ENCODE measurements at regions not wholly inside any gene's neighbourhood (a gene's known extent, or its start where the extent isn't known, plus 50 kb on each side); places are given as distances from the start of the nearest gene placed in this dataset.
A peak's percentile ranks its signal among the peaks of the same experiment; 100 is the strongest.

DNA sequence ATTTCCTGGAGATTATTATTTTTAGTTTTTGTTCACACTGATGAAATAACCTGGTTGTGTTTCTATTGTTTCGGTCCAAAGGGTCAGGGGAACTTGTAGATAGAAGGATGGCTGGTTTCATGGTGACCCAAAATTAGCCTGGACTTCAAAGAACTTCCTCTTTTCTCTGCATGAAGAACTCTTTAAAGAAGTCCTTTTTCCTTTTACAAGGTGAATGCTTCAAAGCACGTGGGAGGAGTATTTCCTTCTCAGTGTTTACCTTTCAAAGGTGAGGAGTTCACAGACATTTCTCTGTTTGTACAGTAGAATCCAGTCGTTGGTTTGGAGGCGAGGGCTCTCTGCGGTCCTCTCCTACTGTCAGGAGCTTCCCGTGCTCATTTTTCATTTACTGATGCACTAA is 561.7 kb downstream of the GATA3 start:
- no peak overlapping the region for H3K4me3 ChIP-seq (ENCODE audit: low read depth, low read length)
- no peak overlapping the region for H3K27ac ChIP-seq (ENCODE audit: low read depth, low read length)
- H3K27me3 ChIP-seq (ENCODE audit: control insufficient read depth, insufficient read depth, low read length): no peaks in the 10 kb centered on the region
- no CpG with 5 or more reads among the region's 6 CpGs for whole genome bisulfite sequencing (ENCODE audit: insufficient coverage)
- no peaks in the 10 kb centered on the region for H3K4me1 ChIP-seq (ENCODE audit: control insufficient read depth, insufficient read depth, low read length)
- H3K9me3 ChIP-seq (ENCODE audit: control insufficient read depth, insufficient read depth, low read length): no peaks in the 10 kb centered on the region
- no peak for DNase-seq (ENCODE audit: low read depth in 4 of 6, low spot score in 6 of 6)
- no peaks in the 10 kb centered on the region for H3K36me3 ChIP-seq (ENCODE audit: control insufficient read depth, insufficient read depth, low read length)

DNA sequence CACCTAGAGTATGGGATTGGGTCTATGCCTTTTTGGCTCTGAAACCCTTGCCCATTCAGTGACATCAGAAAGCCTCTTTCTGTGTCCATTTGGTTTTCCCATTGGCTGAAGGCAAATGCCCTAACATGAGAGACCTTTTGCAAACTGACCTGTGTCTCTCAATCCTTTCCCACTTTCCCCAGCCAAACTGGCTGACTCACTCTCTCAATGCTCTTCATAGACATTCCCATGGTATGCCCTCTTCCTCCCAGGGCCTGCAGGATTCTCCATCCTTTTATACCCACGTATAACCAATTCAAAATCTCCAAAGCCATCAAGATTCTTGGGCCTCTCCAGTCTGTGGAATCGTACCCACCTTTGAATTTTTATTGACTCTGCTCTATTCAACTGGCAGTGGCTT is 563.3 kb downstream of the GATA3 start:
- Histone ChIP-seq H3K27me3 (ENCODE audit: control insufficient read depth, insufficient read depth, low read length) (no peaks in the 10 kb centered on the region), H3K36me3 (ENCODE audit: control insufficient read depth, insufficient read depth, low read length) (no peaks in the 10 kb centered on the region), H3K4me1 (ENCODE audit: control insufficient read depth, insufficient read depth, low read length) (no peaks in the 10 kb centered on the region), H3K4me3 (ENCODE audit: low read depth, low read length) (no peak overlapping the region), H3K9me3 (ENCODE audit: control insufficient read depth, insufficient read depth, low read length) (no peaks in the 10 kb centered on the region), H3K27ac (ENCODE audit: low read depth, low read length) (no peak overlapping the region)
- WGBS (ENCODE audit: insufficient coverage): 100% methylated on average over 1 of the region's 2 CpGs
- DNase-seq (ENCODE audit: low read depth in 4 of 6, low spot score in 6 of 6): no peak

DNA sequence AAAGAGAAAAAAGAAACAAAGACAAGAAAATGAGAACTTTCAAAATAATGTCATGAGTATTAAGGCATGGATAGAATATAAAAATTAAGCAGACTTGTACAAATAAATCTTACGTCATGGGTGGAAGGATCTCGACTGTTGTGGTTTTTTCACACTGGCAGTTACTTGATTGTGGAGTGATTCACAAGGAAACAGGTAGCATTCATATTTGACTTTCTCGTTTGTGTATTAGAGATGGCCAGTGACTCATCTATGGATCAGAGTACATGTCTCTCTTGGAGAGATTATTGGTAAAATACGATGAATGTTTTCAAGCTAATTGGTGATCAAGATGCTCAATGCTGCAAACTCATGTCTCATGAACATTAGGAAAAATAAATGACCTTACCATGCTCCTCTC is 564.3 kb downstream of the GATA3 start:
- no peak for DNase-seq (ENCODE audit: low read depth in 4 of 6, low spot score in 6 of 6)
- no peaks in the 10 kb centered on the region for H3K4me1 ChIP-seq (ENCODE audit: control insufficient read depth, insufficient read depth, low read length)
- 100% methylated on average over 3 of the region's 4 CpGs for WGBS (ENCODE audit: insufficient coverage)
- no peak overlapping the region for H3K27ac ChIP-seq (ENCODE audit: low read depth, low read length)
- no peaks in the 10 kb centered on the region for H3K36me3 ChIP-seq (ENCODE audit: control insufficient read depth, insufficient read depth, low read length)
- H3K27me3 ChIP-seq (ENCODE audit: control insufficient read depth, insufficient read depth, low read length): no peaks in the 10 kb centered on the region
- H3K4me3 ChIP-seq (ENCODE audit: low read depth, low read length): no peak overlapping the region
- no peaks in the 10 kb centered on the region for H3K9me3 ChIP-seq (ENCODE audit: control insufficient read depth, insufficient read depth, low read length)

DNA sequence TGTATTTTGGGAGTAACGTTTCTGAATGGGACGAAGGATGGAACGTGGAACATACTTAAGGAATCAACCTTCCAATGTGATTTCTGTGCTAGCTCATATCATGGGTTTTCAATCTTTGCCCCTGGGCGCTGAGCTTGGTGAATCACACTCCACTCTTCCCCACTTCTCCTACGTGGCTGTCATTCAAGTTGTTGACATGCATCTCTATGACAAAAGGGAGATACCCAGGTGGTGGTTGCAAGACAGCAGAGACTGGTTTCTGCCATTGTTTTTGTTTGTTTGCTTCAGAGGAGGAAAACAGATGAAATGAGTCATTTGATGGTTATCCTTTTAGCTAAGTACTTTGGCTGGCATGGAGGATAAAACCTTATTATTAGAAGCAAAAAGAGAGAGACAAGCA is 573.9 kb downstream of the GATA3 start:
- Histone ChIP-seq H3K9me3 (ENCODE audit: control insufficient read depth, insufficient read depth, low read length) (no peaks in the 10 kb centered on the region), H3K4me3 (ENCODE audit: low read depth, low read length) (no peak overlapping the region), H3K27me3 (ENCODE audit: control insufficient read depth, insufficient read depth, low read length) (no peaks in the 10 kb centered on the region), H3K36me3 (ENCODE audit: control insufficient read depth, insufficient read depth, low read length) (no peaks in the 10 kb centered on the region), H3K27ac (ENCODE audit: low read depth, low read length) (no peak overlapping the region), H3K4me1 (ENCODE audit: control insufficient read depth, insufficient read depth, low read length) (no peaks in the 10 kb centered on the region)
- no CpG with 5 or more reads among the region's 5 CpGs for WGBS (ENCODE audit: insufficient coverage)
- no peak for DNase-seq (ENCODE audit: low read depth in 4 of 6, low spot score in 6 of 6)

DNA sequence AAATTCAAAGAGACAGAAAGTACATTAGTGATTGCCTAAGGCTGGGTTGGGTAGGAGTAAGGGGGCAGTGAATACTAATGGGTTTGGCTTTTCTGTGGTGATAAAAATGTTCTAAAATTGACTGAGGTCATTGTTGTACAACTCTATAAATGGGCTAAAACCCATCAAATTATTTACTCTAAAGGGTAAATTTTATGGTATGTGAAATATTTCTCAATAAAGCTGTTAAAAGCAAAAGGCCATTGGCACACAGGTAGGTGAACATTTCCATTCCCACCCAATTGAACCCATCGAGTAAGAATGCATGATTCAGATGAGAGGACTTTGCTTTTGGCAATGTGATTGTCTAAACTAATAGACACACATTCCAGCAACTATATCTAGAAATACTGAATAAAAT is 579.4 kb downstream of the GATA3 start:
- no peak for DNase-seq (ENCODE audit: low read depth in 4 of 6, low spot score in 6 of 6)
- Histone ChIP-seq H3K27me3 (ENCODE audit: control insufficient read depth, insufficient read depth, low read length) (no peaks in the 10 kb centered on the region), H3K4me3 (ENCODE audit: low read depth, low read length) (no peak overlapping the region), H3K36me3 (ENCODE audit: control insufficient read depth, insufficient read depth, low read length) (no peaks in the 10 kb centered on the region), H3K9me3 (ENCODE audit: control insufficient read depth, insufficient read depth, low read length) (no peaks in the 10 kb centered on the region), H3K27ac (ENCODE audit: low read depth, low read length) (no peak overlapping the region), H3K4me1 (ENCODE audit: control insufficient read depth, insufficient read depth, low read length) (no peaks in the 10 kb centered on the region)
- no CpG with 5 or more reads among the region's 1 CpG for WGBS (ENCODE audit: insufficient coverage)

DNA sequence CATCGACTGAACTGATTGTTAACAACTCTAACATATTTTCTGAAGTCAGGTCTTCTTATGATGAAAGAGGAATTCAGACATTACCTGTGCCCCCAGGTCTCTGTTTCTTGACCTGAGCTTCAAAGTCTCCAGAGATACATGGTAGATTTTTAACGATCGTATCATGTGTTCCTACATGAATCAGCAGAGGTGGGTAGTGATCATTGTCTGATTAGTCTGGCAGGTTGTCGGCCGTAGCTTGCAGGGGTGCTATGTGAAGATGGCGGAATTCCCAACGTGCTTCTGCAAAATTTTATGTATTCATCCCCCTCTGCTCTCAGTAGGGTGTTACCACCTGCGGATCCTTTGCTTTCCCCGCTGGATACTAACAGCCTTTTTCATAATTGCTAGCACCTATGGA is 581.9 kb downstream of the GATA3 start:
- H3K36me3 ChIP-seq (ENCODE audit: control insufficient read depth, insufficient read depth, low read length): no peaks in the 10 kb centered on the region
- H3K27ac ChIP-seq (ENCODE audit: low read depth, low read length): no peak overlapping the region
- H3K4me1 ChIP-seq (ENCODE audit: control insufficient read depth, insufficient read depth, low read length): no peaks in the 10 kb centered on the region
- H3K4me3 ChIP-seq (ENCODE audit: low read depth, low read length): no peak overlapping the region
- H3K9me3 ChIP-seq (ENCODE audit: control insufficient read depth, insufficient read depth, low read length): no peaks in the 10 kb centered on the region
- WGBS (ENCODE audit: insufficient coverage): 90% methylated on average over 2 of the region's 9 CpGs
- no peaks in the 10 kb centered on the region for H3K27me3 ChIP-seq (ENCODE audit: control insufficient read depth, insufficient read depth, low read length)
- DNase-seq (ENCODE audit: low read depth in 4 of 6, low spot score in 6 of 6): no peak

DNA sequence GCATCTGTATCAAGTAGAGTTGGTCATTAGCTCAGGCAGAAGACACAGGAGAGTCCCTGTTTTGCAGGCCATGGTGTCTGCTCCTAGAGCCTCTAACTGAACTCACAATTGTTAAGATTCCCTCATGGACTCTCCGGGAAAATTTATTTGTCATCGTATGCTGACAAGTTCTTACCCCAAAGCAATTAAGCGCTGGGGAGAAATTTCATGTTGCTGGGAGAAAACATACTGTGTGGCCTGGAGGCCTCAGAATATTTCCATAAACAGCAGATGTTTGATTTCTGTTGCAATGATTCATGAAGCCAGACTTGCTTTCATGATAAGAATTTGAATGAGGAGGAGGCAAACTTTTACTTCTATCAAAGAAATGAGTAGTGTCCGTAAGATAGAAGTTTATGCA is 583.2 kb downstream of the GATA3 start:
- Histone ChIP-seq H3K4me3 (ENCODE audit: low read depth, low read length) (no peak overlapping the region), H3K27me3 (ENCODE audit: control insufficient read depth, insufficient read depth, low read length) (no peaks in the 10 kb centered on the region), H3K9me3 (ENCODE audit: control insufficient read depth, insufficient read depth, low read length) (no peaks in the 10 kb centered on the region), H3K36me3 (ENCODE audit: control insufficient read depth, insufficient read depth, low read length) (no peaks in the 10 kb centered on the region), H3K4me1 (ENCODE audit: control insufficient read depth, insufficient read depth, low read length) (no peaks in the 10 kb centered on the region), H3K27ac (ENCODE audit: low read depth, low read length) (no peak overlapping the region)
- DNase-seq (ENCODE audit: low read depth in 4 of 6, low spot score in 6 of 6): peak in 2 of 6 donors; percentile 2 to 15
- 92% methylated on average over 2 of the region's 4 CpGs for WGBS (ENCODE audit: insufficient coverage)

DNA sequence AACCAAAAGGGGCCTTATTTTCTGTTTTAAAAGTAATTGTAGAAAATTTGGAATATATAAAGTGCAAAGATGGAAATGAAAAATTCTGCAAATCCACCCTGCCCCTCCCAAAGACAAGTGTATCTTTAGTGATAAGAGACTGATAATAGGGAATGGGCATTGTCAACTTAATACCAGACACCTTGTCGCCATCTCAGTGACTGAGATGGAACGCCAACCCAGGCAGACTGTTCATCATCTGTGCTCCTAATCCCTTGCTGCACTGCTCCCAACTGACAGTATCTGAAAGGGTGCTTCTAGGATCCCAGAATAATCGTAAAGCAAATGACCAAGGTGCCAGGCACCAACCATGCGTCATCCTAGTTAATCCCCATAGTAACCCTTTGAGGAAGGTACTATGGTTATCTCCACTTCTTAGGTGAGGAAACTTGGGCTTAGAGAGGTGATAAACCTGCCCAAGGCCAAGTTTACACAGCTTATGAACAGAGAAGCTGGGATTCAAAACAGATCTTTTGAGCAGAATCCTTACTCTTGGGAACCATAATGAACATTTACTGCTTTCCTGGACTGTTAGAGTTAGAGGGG is 583.7 kb downstream of the GATA3 start:
- H3K27ac ChIP-seq (ENCODE audit: low read depth, low read length): no peak overlapping the region
- 100% methylated on average over 2 of the region's 4 CpGs for WGBS (ENCODE audit: insufficient coverage)
- DNase-seq (ENCODE audit: low read depth in 4 of 6, low spot score in 6 of 6): no peak

DNA sequence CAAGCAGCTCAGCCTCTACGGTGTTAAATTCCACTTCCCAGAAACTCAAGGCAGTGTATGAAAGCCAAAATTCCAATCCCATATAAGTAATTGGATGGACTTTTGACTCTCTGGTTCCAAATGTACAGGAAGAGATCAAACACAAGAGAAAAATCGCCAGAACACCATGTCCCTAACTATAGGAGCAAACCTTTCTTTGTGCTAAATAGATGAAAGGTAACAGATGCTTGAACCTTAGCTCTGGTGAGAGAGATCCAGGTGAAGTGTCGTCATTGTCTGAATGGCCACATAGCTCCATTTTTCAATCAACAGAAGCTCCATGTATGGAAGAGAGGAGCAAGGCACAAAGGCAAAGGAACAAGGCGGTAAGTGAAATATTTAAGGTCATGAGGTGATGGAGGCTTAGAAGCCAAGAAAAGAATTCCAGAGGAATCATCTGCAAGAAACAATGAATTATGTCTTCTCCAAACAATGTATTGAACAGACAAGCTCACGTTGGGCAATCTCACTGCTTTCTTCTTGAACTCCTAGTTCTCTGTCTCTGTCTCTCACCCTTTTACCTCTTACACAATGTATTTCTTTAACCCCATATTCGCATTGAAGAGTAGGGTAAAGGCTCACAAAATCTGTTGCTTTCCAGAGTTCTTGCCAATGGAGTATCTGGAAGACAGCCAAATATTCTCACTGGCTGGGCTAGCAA is 585.1 kb downstream of the GATA3 start:
- peak in 1 of 6 donors; percentile 8 for DNase-seq (ENCODE audit: low read depth in 4 of 6, low spot score in 6 of 6)
- Histone ChIP-seq H3K4me1 (ENCODE audit: control insufficient read depth, insufficient read depth, low read length) (no peaks in the 10 kb centered on the region), H3K27me3 (ENCODE audit: control insufficient read depth, insufficient read depth, low read length) (no peaks in the 10 kb centered on the region), H3K9me3 (ENCODE audit: control insufficient read depth, insufficient read depth, low read length) (no peaks in the 10 kb centered on the region), H3K36me3 (ENCODE audit: control insufficient read depth, insufficient read depth, low read length) (no peaks in the 10 kb centered on the region), H3K27ac (ENCODE audit: low read depth, low read length) (no peak overlapping the region), H3K4me3 (ENCODE audit: low read depth, low read length) (no peak overlapping the region)
- WGBS (ENCODE audit: insufficient coverage): 71% methylated on average over 2 of the region's 6 CpGs

More for the DNA sequence above, 583.7 kb downstream of the GATA3 start:
- Histone ChIP-seq H3K4me1 (ENCODE audit: control insufficient read depth, insufficient read depth, low read length) (no peaks in the 10 kb centered on the region), H3K27me3 (ENCODE audit: control insufficient read depth, insufficient read depth, low read length) (no peaks in the 10 kb centered on the region), H3K9me3 (ENCODE audit: control insufficient read depth, insufficient read depth, low read length) (no peaks in the 10 kb centered on the region), H3K4me3 (ENCODE audit: low read depth, low read length) (no peak overlapping the region), H3K36me3 (ENCODE audit: control insufficient read depth, insufficient read depth, low read length) (no peaks in the 10 kb centered on the region)

DNA sequence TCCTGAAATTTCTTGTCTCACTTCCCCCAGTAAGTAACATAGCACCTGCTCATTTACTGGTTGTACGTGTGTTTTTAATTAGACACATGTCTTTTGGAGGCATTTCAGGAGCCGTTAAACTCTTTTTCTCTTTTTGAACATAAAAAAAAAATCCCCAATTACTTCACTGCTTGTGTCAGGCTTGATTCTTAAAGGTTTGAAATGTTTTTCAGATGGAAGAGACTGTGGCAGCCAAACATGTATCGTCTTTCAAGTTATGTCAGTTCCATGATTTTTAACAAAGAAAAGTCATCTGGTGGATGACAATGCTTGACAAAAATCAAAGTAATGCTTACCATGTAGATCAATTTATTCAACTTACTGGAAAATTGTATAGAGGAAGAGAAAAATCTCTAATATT is 585.8 kb downstream of the GATA3 start:
- Histone ChIP-seq H3K27ac (ENCODE audit: low read depth, low read length) (no peak overlapping the region), H3K9me3 (ENCODE audit: control insufficient read depth, insufficient read depth, low read length) (no peaks in the 10 kb centered on the region), H3K36me3 (ENCODE audit: control insufficient read depth, insufficient read depth, low read length) (no peaks in the 10 kb centered on the region), H3K27me3 (ENCODE audit: control insufficient read depth, insufficient read depth, low read length) (no peaks in the 10 kb centered on the region), H3K4me3 (ENCODE audit: low read depth, low read length) (no peak overlapping the region), H3K4me1 (ENCODE audit: control insufficient read depth, insufficient read depth, low read length) (no peaks in the 10 kb centered on the region)
- peak in 1 of 6 donors; percentile 6 for DNase-seq (ENCODE audit: low read depth in 4 of 6, low spot score in 6 of 6)
- WGBS (ENCODE audit: insufficient coverage): no CpG with 5 or more reads among the region's 3 CpGs
